GM19328 (cell line): ENCODE measurements at regions not wholly inside any gene's neighbourhood (a gene's known extent, or its start where the extent isn't known, plus 50 kb on each side); places are given as distances from the start of the nearest gene placed in this dataset.

Source experiments
- ATAC-seq: cut with Tn5 transposase; IDR thresholded peaks from one replicate; pipeline ENCODE4 v1.9.1; 2021; ENCODE audit warnings: mild to moderate bottlenecking, moderate library complexity; ENCODE audit not compliant: unreplicated experiment

- no peak for ATAC-seq
Measured at GRCh38 chr2:41895334-41895664, 152.5 kb upstream of the PKDCC start.

GRCh38 chr2:41896186-41896846, 151.5 kb upstream of the PKDCC start:
- ATAC-seq = peak; percentile 96

GRCh38 chr2:41899189-41899588, 148.6 kb upstream of the PKDCC start:
- ATAC-seq = no peak

GRCh38 chr2:41900101-41900577, 147.7 kb upstream of the PKDCC start:
- no peak for ATAC-seq

GRCh38 chr2:41902897-41903296, 144.9 kb upstream of the PKDCC start:
- ATAC-seq = no peak

- no peak for ATAC-seq
Measured at GRCh38 chr2:41903474-41904135, 144.2 kb upstream of the PKDCC start.

GRCh38 chr2:41904459-41904858, 143.4 kb upstream of the PKDCC start:
- no peak for ATAC-seq

GRCh38 chr2:41905597-41906337, 142.1 kb upstream of the PKDCC start:
- ATAC-seq = no peak

GRCh38 chr2:41906338-41906725, 141.5 kb upstream of the PKDCC start:
- ATAC-seq = no peak

- no peak for ATAC-seq
Measured at GRCh38 chr2:41907141-41907540, 140.7 kb upstream of the PKDCC start.

GRCh38 chr2:41907771-41908207, 140.0 kb upstream of the PKDCC start:
- ATAC-seq = no peak

- ATAC-seq = no peak
Measured at GRCh38 chr2:41908349-41908748, 139.5 kb upstream of the PKDCC start.

- ATAC-seq = no peak
Measured at GRCh38 chr2:41909584-41909983, 138.2 kb upstream of the PKDCC start.

- no peak for ATAC-seq
Measured at GRCh38 chr2:41910126-41910525, 137.7 kb upstream of the PKDCC start.

- no peak for ATAC-seq
Measured at GRCh38 chr2:41911033-41911432, 136.8 kb upstream of the PKDCC start.

GRCh38 chr2:41912337-41912736, 135.5 kb upstream of the PKDCC start:
- ATAC-seq = no peak

GRCh38 chr2:41912776-41913175, 135.0 kb upstream of the PKDCC start:
- no peak for ATAC-seq

GRCh38 chr2:41913311-41913710, 134.5 kb upstream of the PKDCC start:
- no peak for ATAC-seq

- no peak for ATAC-seq
Measured at GRCh38 chr2:41913921-41914609, 133.8 kb upstream of the PKDCC start.

GRCh38 chr2:41914936-41915335, 132.9 kb upstream of the PKDCC start:
- ATAC-seq = no peak

- no peak for ATAC-seq
Measured at GRCh38 chr2:41916177-41916576, 131.6 kb upstream of the PKDCC start.
